GM12865 (cell line): ENCODE measurements at regions not wholly inside any gene's neighbourhood (a gene's known extent, or its start where the extent isn't known, plus 50 kb on each side); places are given as distances from the start of the nearest gene placed in this dataset.

Experiments
- DNase-seq: peaks from one replicate; pipeline ENCODE4 v3.0.0; 2010; ENCODE audit warnings: low read depth
- H3K4me3 ChIP-seq: 2 replicates; pipeline ENCODE4 v1.5.1; 2011; ENCODE audit warnings: mild to moderate bottlenecking, low read depth, low read length, control low read depth
- TF ChIP-seq, protein P1 (sequence below): IDR thresholded peaks from 2 replicates; pipeline ENCODE4 v1.5.1; 2011; ENCODE audit warnings: low read length, control low read depth, low read depth, inconsistent platforms; ENCODE audit not compliant: insufficient read depth; ENCODE audit errors: missing control alignments

DNA sequence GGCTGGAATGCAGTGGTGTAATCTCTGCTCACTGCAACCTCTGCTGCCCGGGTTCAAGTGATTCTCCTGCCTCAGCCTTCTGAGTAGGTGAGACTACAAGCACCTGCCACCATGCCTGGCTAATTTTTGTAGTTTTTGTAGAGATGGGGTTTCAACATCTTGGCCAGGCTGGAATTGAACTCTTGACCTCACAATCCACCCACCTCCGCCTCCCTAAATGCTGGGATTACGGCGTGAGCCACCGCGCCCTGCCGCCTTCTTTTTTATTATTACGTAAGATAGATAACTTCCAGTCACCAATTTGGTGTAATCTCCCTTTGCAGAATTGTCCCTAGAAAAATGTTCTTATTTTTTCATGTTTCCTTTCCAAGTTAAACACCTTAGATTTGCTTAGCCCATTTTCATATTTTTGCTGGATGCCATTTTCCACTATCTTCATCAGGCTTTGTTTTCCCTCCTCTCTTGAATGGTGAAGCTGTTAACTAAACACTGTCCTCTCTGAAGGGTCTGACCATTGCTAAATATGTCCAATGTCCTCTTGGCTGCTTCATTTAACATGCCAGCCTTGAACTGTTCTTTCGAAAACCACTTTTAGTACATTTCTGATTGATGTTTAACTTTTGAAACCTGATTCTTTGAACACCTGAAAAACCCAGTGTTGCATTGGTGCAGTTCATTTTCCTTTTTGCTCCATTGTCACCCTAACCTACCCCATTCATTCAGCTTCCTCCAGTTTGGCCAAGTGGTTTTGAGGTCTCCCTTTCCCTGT, 135.1 kb upstream of the PIK3R1 start:
- TF ChIP-seq, protein P1, sequence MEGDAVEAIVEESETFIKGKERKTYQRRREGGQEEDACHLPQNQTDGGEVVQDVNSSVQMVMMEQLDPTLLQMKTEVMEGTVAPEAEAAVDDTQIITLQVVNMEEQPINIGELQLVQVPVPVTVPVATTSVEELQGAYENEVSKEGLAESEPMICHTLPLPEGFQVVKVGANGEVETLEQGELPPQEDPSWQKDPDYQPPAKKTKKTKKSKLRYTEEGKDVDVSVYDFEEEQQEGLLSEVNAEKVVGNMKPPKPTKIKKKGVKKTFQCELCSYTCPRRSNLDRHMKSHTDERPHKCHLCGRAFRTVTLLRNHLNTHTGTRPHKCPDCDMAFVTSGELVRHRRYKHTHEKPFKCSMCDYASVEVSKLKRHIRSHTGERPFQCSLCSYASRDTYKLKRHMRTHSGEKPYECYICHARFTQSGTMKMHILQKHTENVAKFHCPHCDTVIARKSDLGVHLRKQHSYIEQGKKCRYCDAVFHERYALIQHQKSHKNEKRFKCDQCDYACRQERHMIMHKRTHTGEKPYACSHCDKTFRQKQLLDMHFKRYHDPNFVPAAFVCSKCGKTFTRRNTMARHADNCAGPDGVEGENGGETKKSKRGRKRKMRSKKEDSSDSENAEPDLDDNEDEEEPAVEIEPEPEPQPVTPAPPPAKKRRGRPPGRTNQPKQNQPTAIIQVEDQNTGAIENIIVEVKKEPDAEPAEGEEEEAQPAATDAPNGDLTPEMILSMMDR: no peak
- no peak overlapping the region for H3K4me3 ChIP-seq
- DNase-seq: no peak

DNA sequence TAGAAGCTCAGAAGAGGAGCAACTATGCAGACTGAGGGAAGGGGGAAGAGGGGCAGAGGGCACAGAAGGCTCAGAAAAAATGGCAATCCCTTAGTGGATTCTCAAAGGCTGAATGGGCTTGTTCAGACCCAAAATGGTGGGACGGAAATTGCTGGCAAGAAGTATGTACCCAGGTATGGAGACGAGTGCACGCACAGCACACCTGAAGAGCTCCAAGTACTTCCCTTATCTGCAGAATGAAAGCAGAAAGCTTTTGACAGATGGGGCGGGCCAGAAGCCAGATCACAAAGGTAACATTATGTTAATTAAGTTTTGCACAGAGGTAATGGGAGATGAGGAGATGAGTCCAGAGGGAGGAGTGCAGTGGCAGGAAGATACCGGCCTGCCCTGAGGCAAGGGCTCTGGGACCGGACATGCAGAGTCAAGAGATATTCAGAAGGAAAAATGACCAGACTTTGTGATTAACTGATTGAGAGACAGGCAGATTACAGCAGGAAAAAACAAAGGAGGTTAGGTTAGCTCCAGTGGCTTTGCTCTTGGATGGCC, 138.1 kb upstream of the PIK3R1 start:
- TF ChIP-seq, protein P1: no peak
- no peak for DNase-seq
- no peak overlapping the region for H3K4me3 ChIP-seq

GRCh38 chr5:68074633-68075032, 140.9 kb upstream of the PIK3R1 start:
- no peak overlapping the region for H3K4me3 ChIP-seq
- TF ChIP-seq, protein P1: no peak
- peak; percentile 4 for DNase-seq

GRCh38 chr5:68074048-68074632, 141.4 kb upstream of the PIK3R1 start:
- DNase-seq: no peak
- TF ChIP-seq, protein P1: no peak
- no peak overlapping the region for H3K4me3 ChIP-seq

- peak; percentile 13 for DNase-seq
- H3K4me3 ChIP-seq: no peak overlapping the region
- TF ChIP-seq, protein P1: no peak
Observed at GRCh38 chr5:68071736-68072135, 143.8 kb upstream of the PIK3R1 start.

GRCh38 chr5:68071282-68071632, 144.3 kb upstream of the PIK3R1 start:
- no peak overlapping the region for H3K4me3 ChIP-seq
- DNase-seq: no peak
- TF ChIP-seq, protein P1: no peak
